GM18520 (cell line): ENCODE measurements at regions not wholly inside any gene's neighbourhood (a gene's known extent, or its start where the extent isn't known, plus 50 kb on each side); places are given as distances from the start of the nearest gene placed in this dataset.
"Not testable (repeated sequence)": the region's sequence is repeated elsewhere in the genome, so short reads cannot be mapped to it uniquely, and the experiment has no call there.

Experiments used
- ATAC-seq: cut with Tn5 transposase; IDR thresholded peaks from one replicate; pipeline ENCODE4 v1.9.1; 2021; ENCODE audit not compliant: unreplicated experiment

GRCh38 chr4:15333692-15334633, 93.9 kb upstream of the C1QTNF7 start:
- no peak for ATAC-seq

- ATAC-seq, result no peak
These were observed 91.2 kb upstream of the C1QTNF7 start for GRCh38 chr4:15336410-15337167.

- ATAC-seq, result not testable (repeated sequence)
These were observed 90.6 kb upstream of the C1QTNF7 start for GRCh38 chr4:15337168-15337657.

- no peak for ATAC-seq
These were observed 88.1 kb upstream of the C1QTNF7 start for GRCh38 chr4:15339737-15340136.

GRCh38 chr4:15340332-15340731, 87.5 kb upstream of the C1QTNF7 start:
- no peak for ATAC-seq

GRCh38 chr4:15340902-15341732, 86.7 kb upstream of the C1QTNF7 start:
- no peak for ATAC-seq

GRCh38 chr4:15341733-15342300, 86.0 kb upstream of the C1QTNF7 start:
- ATAC-seq, result no peak

- ATAC-seq, result no peak
These were observed 84.8 kb upstream of the C1QTNF7 start for GRCh38 chr4:15343000-15343399.

GRCh38 chr4:15343581-15343980, 84.3 kb upstream of the C1QTNF7 start:
- ATAC-seq, result no peak

- ATAC-seq, result no peak
These were observed 83.8 kb upstream of the C1QTNF7 start for GRCh38 chr4:15344041-15344440.

- no peak for ATAC-seq
These were observed 82.7 kb upstream of the C1QTNF7 start for GRCh38 chr4:15345134-15345533.

GRCh38 chr4:15348236-15348635, 79.6 kb upstream of the C1QTNF7 start:
- no peak for ATAC-seq

- ATAC-seq, result no peak
These were observed 79.1 kb upstream of the C1QTNF7 start for GRCh38 chr4:15348695-15349094.

- ATAC-seq, result no peak
These were observed 78.3 kb upstream of the C1QTNF7 start for GRCh38 chr4:15349531-15349935.

- no peak for ATAC-seq
These were observed 77.9 kb upstream of the C1QTNF7 start for GRCh38 chr4:15349965-15350364.

GRCh38 chr4:15352524-15352923, 75.3 kb upstream of the C1QTNF7 start:
- no peak for ATAC-seq

- ATAC-seq, result no peak
These were observed 74.6 kb upstream of the C1QTNF7 start for GRCh38 chr4:15353207-15353606.

GRCh38 chr4:15354371-15355297, 73.2 kb upstream of the C1QTNF7 start:
- no peak for ATAC-seq

GRCh38 chr4:15361529-15361928, 66.3 kb upstream of the C1QTNF7 start:
- ATAC-seq, result no peak

GRCh38 chr4:15362541-15362940, 65.3 kb upstream of the C1QTNF7 start:
- no peak for ATAC-seq
